GM23338 (cell line): ENCODE measurements at regions not wholly inside any gene's neighbourhood (a gene's known extent, or its start where the extent isn't known, plus 50 kb on each side); places are given as distances from the start of the nearest gene placed in this dataset.

Experiments
- ATAC-seq: fragments of 200-7000 bp; cut with Tn5 transposase; 3 replicates; pipeline ENCODE4 v1.9.1; 2020
- DNase-seq: peaks from one replicate; pipeline ENCODE4 v3.0.0-alpha.2; 2015; ENCODE audit warnings: low spot score
- H2AFZ ChIP-seq: fragments of 200-600 bp; sonication (generic); 2 replicates; pipeline ENCODE4 v1.8.0; 2016; ENCODE audit warnings: antibody characterized with exemption, mild to moderate bottlenecking, moderate library complexity
- H3F3A ChIP-seq: fragments of 200-600 bp; sonication (generic); replicated peaks from 2 replicates; pipeline ENCODE4 v1.8.0; 2017; ENCODE audit warnings: antibody characterized with exemption, mixed run types, low read depth
- H3K27ac ChIP-seq: fragments of 200-600 bp; sonication (generic); 2 replicates; pipeline ENCODE4 v1.6.1; 2016; ENCODE audit warnings: low read depth
- H3K27me3 ChIP-seq: fragments of 200-600 bp; sonication (generic); 2 replicates; pipeline ENCODE4 v1.8.0; 2016; ENCODE audit warnings: mild to moderate bottlenecking, mixed run types, moderate library complexity; ENCODE audit not compliant: insufficient read depth
- H3K36me3 ChIP-seq: fragments of 200-600 bp; sonication (generic); 2 replicates; pipeline ENCODE4 v1.8.0; 2016; ENCODE audit warnings: mild to moderate bottlenecking; ENCODE audit not compliant: insufficient read depth
- H3K4me1 ChIP-seq: fragments of 200-600 bp; sonication (generic); 2 replicates; pipeline ENCODE4 v1.8.0; 2016; ENCODE audit warnings: mild to moderate bottlenecking, moderate library complexity; ENCODE audit not compliant: insufficient read depth
- H3K4me2 ChIP-seq: fragments of 200-600 bp; sonication (generic); 2 replicates; pipeline ENCODE4 v1.7.1; 2017; ENCODE audit warnings: mixed run types
- H3K4me3 ChIP-seq: fragments of 200-600 bp; sonication (generic); 2 replicates; pipeline ENCODE4 v1.6.1; 2016; ENCODE audit warnings: mixed run types
- H3K79me2 ChIP-seq: fragments of 200-600 bp; sonication (generic); replicated peaks from 2 replicates; pipeline ENCODE4 v1.8.0; 2017; ENCODE audit warnings: mild to moderate bottlenecking; ENCODE audit not compliant: insufficient read depth
- H3K9me2 ChIP-seq: fragments of 200-600 bp; sonication (generic); 2 replicates; pipeline ENCODE4 v1.8.0; 2017; ENCODE audit not compliant: insufficient read depth
- H4K20me1 ChIP-seq: fragments of 200-600 bp; sonication (generic); replicated peaks from 2 replicates; pipeline ENCODE4 v1.8.0; 2017; ENCODE audit warnings: mild to moderate bottlenecking; ENCODE audit not compliant: insufficient read depth
- H3K27ac Mint-ChIP-seq: 2 replicates; pipeline ENCODE4 v1.8.0; 2020; ENCODE audit warnings: inconsistent platforms, mild to moderate bottlenecking, moderate library complexity, mixed read lengths
- H3K27me3 Mint-ChIP-seq: 3 replicates; pipeline ENCODE4 v1.8.0; 2022; ENCODE audit warnings: low read depth, mild to moderate bottlenecking, moderate library complexity, mixed read lengths, inconsistent platforms; ENCODE audit not compliant: insufficient read depth, poor library complexity
- H3K36me3 Mint-ChIP-seq: 3 replicates; pipeline ENCODE4 v1.8.0; 2021; ENCODE audit warnings: low read depth, mild to moderate bottlenecking, inconsistent platforms, moderate library complexity, mixed read lengths
- H3K4me1 Mint-ChIP-seq: 3 replicates; pipeline ENCODE4 v1.8.0; 2020; ENCODE audit warnings: mild to moderate bottlenecking, inconsistent platforms, mixed read lengths
- H3K4me3 Mint-ChIP-seq: 3 replicates; pipeline ENCODE4 v1.8.0; 2021; ENCODE audit warnings: moderate library complexity, mild to moderate bottlenecking, inconsistent platforms, mixed read lengths
- H3K9me3 Mint-ChIP-seq: 3 replicates; pipeline ENCODE4 v1.8.0; 2020; ENCODE audit warnings: moderate library complexity, mild to moderate bottlenecking, inconsistent platforms, mixed read lengths
- CREB1 ChIP-seq: fragments of 250-450 bp; sonication (Bioruptor Pico); IDR thresholded peaks from 2 replicates; pipeline ENCODE4 v1.5.0; 2020; ENCODE audit warnings: low read depth, mild to moderate bottlenecking, moderate library complexity
- ETS1 ChIP-seq: IDR thresholded peaks from 2 replicates; pipeline ENCODE4 v1.6.1; 2016; ENCODE audit warnings: antibody characterized with exemption
- EZH2phosphoT487 ChIP-seq: fragments of 200-600 bp; sonication (generic); IDR thresholded peaks from one replicate; pipeline ENCODE4 v1.8.1; 2018; ENCODE audit warnings: antibody characterized with exemption; ENCODE audit not compliant: unreplicated experiment
- STAT1 ChIP-seq: IDR thresholded peaks from one replicate; pipeline ENCODE4 v1.6.1; 2016; ENCODE audit warnings: antibody characterized with exemption; ENCODE audit not compliant: unreplicated experiment
- ZNF331 ChIP-seq: fragments of 250-450 bp; sonication (Bioruptor Pico); IDR thresholded peaks from 2 replicates; pipeline ENCODE4 v1.5.0; 2020; ENCODE audit warnings: low read depth, mild to moderate bottlenecking, moderate library complexity
- TF ChIP-seq, protein P1 (sequence below): fragments of 250-450 bp; sonication (Bioruptor Pico); IDR thresholded peaks from 2 replicates; pipeline ENCODE4 v1.5.0; 2020; ENCODE audit warnings: mild to moderate bottlenecking, moderate library complexity

DNA sequence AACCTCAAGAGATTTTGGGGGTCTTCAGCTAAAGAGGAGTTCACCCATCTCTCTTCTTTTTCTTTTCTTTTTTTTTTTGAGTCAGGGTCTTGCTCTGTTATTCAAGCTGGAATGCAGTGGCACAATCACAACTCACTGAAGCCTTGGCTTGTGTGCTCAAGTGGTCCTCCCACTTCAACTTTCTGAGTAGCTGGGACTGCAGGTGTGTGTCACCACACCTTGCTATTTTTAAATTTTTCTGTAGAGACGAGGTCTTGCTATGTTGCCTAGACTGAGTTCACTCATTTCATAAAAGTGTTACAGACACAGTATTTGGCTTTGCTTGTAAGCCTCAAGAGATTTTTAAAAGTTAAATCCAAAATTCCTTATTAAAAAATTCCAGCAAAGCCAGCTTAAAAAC lies 71.7 kb downstream of the OXSM start:
- Mint-ChIP-seq H3K36me3 (peaks cover 10% of the 10 kb centered on the region), H3K4me1 (peaks cover 13% of the 10 kb centered on the region; the same call in 2 of the 3 replicates), H3K9me3 (peaks cover 11% of the 10 kb centered on the region), H3K4me3 (no peak overlapping the region), H3K27ac (no peak overlapping the region), H3K27me3 (no peaks in the 10 kb centered on the region)
- Histone ChIP-seq H3F3A (no peaks in the 10 kb centered on the region), H3K4me1 (peaks cover 8% of the 10 kb centered on the region), H2AFZ (no peak overlapping the region), H3K27me3 (no peaks in the 10 kb centered on the region), H3K36me3 (no peaks in the 10 kb centered on the region), H3K79me2 (no peaks in the 10 kb centered on the region), H3K4me2 (no peak overlapping the region), H4K20me1 (no peaks in the 10 kb centered on the region), H3K9me2 (no peaks in the 10 kb centered on the region), H3K27ac (no peak overlapping the region), H3K4me3 (no peak overlapping the region)
- TF ChIP-seq EZH2phosphoT487 (no peak), ZNF331 (no peak), ETS1 (no peak), STAT1 (no peak), CREB1 (CRISPR knock-in tag) (no peak)
- DNase-seq (no peak), ATAC-seq (no peak)

DNA sequence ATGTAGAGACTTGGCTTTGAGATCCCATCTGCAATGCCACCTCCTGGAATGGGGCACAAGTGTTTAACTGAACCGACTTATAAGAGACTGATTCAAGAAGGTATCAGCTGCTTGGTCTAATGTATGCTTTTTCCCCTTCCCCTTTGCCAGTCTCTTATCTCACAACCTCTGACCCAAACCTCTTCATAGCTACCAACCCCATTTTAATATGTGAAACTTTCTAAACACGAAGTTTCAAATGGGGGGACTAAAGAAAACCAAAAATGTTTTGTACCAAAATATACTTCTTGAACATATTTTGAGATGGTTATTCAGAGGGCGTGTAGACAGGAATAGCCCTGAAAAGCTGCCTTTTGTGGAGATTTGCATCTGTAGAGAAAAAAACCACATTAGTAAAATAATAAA lies 73.1 kb downstream of the OXSM start:
- H3K9me2 ChIP-seq: no peaks in the 10 kb centered on the region
- H3K79me2 ChIP-seq: no peaks in the 10 kb centered on the region
- Mint-ChIP-seq H3K27ac (no peak overlapping the region), H3K9me3 (peaks cover 11% of the 10 kb centered on the region), H3K36me3 (peaks cover 10% of the 10 kb centered on the region), H3K27me3 (no peaks in the 10 kb centered on the region), H3K4me3 (no peak overlapping the region), H3K4me1 (peaks cover 8% of the 10 kb centered on the region; the same call in 2 of the 3 replicates)
- no peaks in the 10 kb centered on the region for H4K20me1 ChIP-seq
- peaks cover 3% of the 10 kb centered on the region for H3K4me1 ChIP-seq
- H3K4me2 ChIP-seq: no peak overlapping the region
- TF ChIP-seq ETS1 (no peak), CREB1 (CRISPR knock-in tag) (no peak), ZNF331 (no peak)
- TF ChIP-seq, protein P1, sequence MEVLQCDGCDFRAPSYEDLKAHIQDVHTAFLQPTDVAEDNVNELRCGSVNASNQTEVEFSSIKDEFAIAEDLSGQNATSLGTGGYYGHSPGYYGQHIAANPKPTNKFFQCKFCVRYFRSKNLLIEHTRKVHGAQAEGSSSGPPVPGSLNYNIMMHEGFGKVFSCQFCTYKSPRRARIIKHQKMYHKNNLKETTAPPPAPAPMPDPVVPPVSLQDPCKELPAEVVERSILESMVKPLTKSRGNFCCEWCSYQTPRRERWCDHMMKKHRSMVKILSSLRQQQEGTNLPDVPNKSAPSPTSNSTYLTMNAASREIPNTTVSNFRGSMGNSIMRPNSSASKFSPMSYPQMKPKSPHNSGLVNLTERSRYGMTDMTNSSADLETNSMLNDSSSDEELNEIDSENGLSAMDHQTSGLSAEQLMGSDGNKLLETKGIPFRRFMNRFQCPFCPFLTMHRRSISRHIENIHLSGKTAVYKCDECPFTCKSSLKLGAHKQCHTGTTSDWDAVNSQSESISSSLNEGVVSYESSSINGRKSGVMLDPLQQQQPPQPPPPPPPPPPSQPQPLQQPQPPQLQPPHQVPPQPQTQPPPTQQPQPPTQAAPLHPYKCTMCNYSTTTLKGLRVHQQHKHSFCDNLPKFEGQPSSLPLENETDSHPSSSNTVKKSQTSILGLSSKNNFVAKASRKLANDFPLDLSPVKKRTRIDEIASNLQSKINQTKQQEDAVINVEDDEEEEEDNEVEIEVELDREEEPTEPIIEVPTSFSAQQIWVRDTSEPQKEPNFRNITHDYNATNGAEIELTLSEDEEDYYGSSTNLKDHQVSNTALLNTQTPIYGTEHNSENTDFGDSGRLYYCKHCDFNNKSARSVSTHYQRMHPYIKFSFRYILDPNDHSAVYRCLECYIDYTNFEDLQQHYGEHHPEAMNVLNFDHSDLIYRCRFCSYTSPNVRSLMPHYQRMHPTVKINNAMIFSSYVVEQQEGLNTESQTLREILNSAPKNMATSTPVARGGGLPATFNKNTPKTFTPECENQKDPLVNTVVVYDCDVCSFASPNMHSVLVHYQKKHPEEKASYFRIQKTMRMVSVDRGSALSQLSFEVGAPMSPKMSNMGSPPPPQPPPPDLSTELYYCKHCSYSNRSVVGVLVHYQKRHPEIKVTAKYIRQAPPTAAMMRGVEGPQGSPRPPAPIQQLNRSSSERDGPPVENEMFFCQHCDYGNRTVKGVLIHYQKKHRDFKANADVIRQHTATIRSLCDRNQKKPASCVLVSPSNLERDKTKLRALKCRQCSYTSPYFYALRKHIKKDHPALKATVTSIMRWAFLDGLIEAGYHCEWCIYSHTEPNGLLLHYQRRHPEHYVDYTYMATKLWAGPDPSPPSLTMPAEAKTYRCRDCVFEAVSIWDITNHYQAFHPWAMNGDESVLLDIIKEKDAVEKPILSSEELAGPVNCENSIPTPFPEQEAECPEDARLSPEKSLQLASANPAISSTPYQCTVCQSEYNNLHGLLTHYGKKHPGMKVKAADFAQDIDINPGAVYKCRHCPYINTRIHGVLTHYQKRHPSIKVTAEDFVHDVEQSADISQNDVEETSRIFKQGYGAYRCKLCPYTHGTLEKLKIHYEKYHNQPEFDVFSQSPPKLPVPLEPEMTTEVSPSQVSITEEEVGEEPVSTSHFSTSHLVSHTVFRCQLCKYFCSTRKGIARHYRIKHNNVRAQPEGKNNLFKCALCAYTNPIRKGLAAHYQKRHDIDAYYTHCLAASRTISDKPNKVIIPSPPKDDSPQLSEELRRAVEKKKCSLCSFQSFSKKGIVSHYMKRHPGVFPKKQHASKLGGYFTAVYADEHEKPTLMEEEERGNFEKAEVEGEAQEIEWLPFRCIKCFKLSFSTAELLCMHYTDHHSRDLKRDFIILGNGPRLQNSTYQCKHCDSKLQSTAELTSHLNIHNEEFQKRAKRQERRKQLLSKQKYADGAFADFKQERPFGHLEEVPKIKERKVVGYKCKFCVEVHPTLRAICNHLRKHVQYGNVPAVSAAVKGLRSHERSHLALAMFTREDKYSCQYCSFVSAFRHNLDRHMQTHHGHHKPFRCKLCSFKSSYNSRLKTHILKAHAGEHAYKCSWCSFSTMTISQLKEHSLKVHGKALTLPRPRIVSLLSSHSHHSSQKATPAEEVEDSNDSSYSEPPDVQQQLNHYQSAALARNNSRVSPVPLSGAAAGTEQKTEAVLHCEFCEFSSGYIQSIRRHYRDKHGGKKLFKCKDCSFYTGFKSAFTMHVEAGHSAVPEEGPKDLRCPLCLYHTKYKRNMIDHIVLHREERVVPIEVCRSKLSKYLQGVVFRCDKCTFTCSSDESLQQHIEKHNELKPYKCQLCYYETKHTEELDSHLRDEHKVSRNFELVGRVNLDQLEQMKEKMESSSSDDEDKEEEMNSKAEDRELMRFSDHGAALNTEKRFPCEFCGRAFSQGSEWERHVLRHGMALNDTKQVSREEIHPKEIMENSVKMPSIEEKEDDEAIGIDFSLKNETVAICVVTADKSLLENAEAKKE (CRISPR knock-in tag): no peak
- DNase-seq (no peak), ATAC-seq (no peak)
- H3F3A ChIP-seq: no peaks in the 10 kb centered on the region
- no peaks in the 10 kb centered on the region for H3K27me3 ChIP-seq
- peak overlapping the region; percentile 30; the same call in 1 of the 2 replicates for H2AFZ ChIP-seq
- no peaks in the 10 kb centered on the region for H3K36me3 ChIP-seq
- H3K27ac ChIP-seq: no peak overlapping the region
- no peak overlapping the region for H3K4me3 ChIP-seq
